ENCODE measurements at regions not wholly inside any gene's neighbourhood (a gene's known extent, or its start where the extent isn't known, plus 50 kb on each side); places are given as distances from the start of the nearest gene placed in this dataset.

DNA sequence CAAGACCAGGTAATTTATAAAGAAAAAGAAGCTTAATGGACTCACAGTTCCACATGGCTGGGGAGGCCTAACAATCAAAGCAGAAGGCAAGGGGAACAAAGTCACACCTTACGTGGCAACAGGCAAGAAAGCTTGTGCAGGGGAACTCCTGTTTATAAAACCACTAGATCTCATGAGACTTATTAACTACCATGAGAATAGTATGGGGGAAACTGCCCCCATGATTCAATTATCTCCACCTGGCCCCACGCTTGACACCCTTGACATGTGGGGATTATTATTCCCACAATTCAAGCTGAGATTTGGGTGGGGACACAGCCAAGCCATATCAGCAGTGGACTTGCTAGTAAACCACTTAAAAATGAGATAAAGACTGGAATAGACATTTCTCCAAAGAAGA, 451.7 kb downstream of the DNAJB9 start:
- no peaks in the 10 kb centered on the region for H3K36me3 Mint-ChIP-seq
- no peak overlapping the region for H3K27ac Mint-ChIP-seq
- no peaks in the 10 kb centered on the region for H3K9me3 Mint-ChIP-seq
- no peaks in the 10 kb centered on the region for H3K27me3 Mint-ChIP-seq
- DNase-seq = no peak
- H3K4me3 Mint-ChIP-seq = no peak overlapping the region
- H3K4me1 Mint-ChIP-seq = no peaks in the 10 kb centered on the region
- CTCF ChIA-PET = no interaction called here

DNA sequence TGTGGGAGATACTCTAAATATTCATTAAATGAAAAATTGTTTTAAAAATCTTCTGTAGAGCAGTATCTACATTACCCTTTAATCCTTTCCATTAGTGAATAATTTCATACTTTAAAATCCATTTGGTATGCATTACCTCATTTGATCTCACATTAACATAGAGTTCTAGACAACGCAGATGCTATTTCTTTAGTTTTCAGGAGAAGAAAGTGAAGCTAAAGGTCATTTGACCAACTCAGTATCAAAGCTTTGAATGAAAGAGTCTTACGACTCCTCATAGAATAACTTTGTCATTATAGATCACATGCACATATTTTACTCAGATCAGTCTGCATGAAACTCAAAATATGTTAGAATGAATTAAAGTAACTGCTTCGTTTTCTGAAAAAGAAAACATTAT, 460.2 kb downstream of the DNAJB9 start:
- DNase-seq = no peak
- no peaks in the 10 kb centered on the region for H3K27me3 Mint-ChIP-seq
- CTCF ChIA-PET = no interaction called here
- H3K36me3 Mint-ChIP-seq = no peaks in the 10 kb centered on the region
- H3K27ac Mint-ChIP-seq = no peak overlapping the region
- H3K4me1 Mint-ChIP-seq = no peaks in the 10 kb centered on the region
- H3K4me3 Mint-ChIP-seq = no peak overlapping the region
- peaks cover 10% of the 10 kb centered on the region for H3K9me3 Mint-ChIP-seq

DNA sequence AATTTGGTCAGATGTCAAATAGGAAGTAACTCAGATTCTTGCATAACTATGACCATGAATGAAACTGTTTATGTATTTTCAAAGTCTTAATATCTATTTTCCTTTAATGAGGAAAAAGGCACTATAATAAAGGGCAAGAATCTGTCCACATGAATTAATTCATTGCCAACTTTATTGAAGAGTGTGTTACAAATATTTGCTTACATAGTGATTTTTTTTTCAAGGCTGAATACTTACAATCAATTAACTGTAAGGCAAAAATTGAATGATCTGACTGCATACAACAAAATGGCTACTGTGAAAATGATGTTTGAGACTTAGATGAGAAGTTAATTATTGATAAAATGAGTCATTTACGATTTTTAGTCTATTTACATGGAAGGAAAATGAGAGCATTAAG, 475.0 kb downstream of the DNAJB9 start:
- DNase-seq = no peak
- CTCF ChIA-PET = interaction anchor here (0.7 kb wide), 1 partner anchor 635 kb away, joined by 4 read pairs; no protein-coding TSS in a partner anchor
- Mint-ChIP-seq H3K4me3 (no peak overlapping the region), H3K4me1 (no peaks in the 10 kb centered on the region), H3K27ac (no peak overlapping the region), H3K36me3 (no peaks in the 10 kb centered on the region), H3K27me3 (no peaks in the 10 kb centered on the region), H3K9me3 (peaks cover 3% of the 10 kb centered on the region)

DNA sequence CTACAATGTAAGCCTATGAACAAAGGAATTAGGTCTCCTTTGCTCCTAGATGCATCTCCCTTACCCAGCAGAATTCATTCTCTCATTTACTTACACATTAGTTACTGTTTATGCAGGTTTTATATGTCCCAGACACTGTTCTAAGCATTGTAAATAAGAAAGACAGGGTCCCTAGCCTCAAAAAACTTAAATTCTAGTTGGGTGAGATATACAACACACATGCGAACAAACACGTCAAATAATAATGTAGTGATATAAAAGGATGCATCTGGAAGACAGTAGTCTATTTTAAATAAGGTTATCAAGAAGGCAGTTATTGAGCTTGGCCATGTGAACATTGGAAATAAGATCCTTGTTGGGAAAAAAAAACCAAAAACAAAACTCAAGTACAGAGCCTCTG, 479.7 kb downstream of the DNAJB9 start:
- no peak overlapping the region for H3K27ac Mint-ChIP-seq

DNA sequence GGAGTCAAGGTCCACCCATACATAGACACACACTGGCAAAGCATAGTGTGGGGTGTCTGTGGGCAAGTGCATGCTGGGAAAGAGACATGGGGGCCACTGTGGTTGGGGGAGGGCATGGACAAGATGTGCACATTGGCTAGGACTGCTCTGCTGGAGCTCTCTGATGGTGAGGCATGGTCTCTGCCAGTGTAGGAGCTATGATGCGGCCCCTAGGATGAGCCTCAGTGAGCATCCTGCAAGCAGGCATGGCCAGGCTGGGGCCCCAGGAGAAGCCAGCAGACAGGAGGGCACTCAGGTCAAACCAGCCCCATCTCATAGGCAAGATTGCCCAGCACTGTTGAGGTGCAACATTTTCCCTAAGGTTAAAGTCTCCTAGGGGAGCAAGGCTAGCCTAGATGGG, 489.4 kb downstream of the DNAJB9 start:
- H3K4me3 Mint-ChIP-seq = no peak overlapping the region
- no peak for DNase-seq
- H3K4me1 Mint-ChIP-seq = no peaks in the 10 kb centered on the region
- CTCF ChIA-PET = no interaction called here
- H3K27me3 Mint-ChIP-seq = no peaks in the 10 kb centered on the region
- H3K36me3 Mint-ChIP-seq = no peaks in the 10 kb centered on the region
- H3K27ac Mint-ChIP-seq = no peak overlapping the region
- peaks cover 1% of the 10 kb centered on the region for H3K9me3 Mint-ChIP-seq

More for the DNA sequence above, 479.7 kb downstream of the DNAJB9 start:
- Mint-ChIP-seq H3K4me1 (no peaks in the 10 kb centered on the region), H3K36me3 (no peaks in the 10 kb centered on the region), H3K27me3 (no peaks in the 10 kb centered on the region), H3K4me3 (no peak overlapping the region), H3K9me3 (no peaks in the 10 kb centered on the region)
- no peak for DNase-seq
- CTCF ChIA-PET = no interaction called here

DNA sequence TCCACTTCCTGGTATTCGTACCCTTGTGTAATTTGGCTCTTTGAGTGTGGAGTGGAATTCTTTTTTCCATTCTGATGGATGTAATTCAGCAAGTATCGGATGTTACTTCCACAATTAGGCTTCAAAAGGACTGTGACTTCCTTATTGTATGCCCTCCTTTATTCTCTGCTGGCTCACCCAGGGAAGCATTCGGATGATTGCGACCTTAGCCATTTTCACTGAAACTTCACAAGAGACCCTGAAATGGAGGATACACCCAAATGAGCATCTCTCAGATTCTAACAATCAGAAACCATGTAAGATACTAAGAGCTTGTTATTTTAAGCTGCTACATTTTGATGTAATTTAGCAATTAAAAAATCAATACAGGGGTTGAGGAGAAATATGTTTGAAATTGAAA, 493.1 kb downstream of the DNAJB9 start:
- CTCF ChIA-PET = no interaction called here
- H3K4me3 Mint-ChIP-seq = no peak overlapping the region
- no peaks in the 10 kb centered on the region for H3K27me3 Mint-ChIP-seq
- H3K36me3 Mint-ChIP-seq = no peaks in the 10 kb centered on the region
- H3K9me3 Mint-ChIP-seq = peaks cover 3% of the 10 kb centered on the region
- DNase-seq = no peak
- no peaks in the 10 kb centered on the region for H3K4me1 Mint-ChIP-seq
- H3K27ac Mint-ChIP-seq = no peak overlapping the region

DNA sequence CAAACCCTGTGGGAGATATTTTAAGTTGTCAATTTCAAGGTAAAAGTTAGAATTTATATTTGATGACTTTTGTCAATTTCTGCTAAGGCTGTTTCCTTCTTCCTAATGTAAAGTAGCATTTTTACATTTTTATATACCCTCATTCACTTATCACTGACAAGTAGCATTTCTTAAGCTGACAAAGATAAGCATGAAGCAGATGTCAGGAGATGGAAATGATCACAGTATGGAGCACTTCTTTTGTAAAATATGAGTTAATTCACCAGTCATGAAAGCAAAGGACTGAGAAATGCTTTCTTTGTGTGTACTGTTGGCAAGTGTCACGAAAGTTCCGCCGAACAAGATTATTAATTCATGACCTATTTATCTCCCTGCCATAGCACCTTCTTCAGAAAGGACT, 503.9 kb downstream of the DNAJB9 start:
- Mint-ChIP-seq H3K9me3 (no peaks in the 10 kb centered on the region), H3K4me1 (no peaks in the 10 kb centered on the region), H3K27ac (no peak overlapping the region), H3K4me3 (no peak overlapping the region), H3K36me3 (no peaks in the 10 kb centered on the region), H3K27me3 (no peaks in the 10 kb centered on the region)
- no peak for DNase-seq
- CTCF ChIA-PET = no interaction called here

DNA sequence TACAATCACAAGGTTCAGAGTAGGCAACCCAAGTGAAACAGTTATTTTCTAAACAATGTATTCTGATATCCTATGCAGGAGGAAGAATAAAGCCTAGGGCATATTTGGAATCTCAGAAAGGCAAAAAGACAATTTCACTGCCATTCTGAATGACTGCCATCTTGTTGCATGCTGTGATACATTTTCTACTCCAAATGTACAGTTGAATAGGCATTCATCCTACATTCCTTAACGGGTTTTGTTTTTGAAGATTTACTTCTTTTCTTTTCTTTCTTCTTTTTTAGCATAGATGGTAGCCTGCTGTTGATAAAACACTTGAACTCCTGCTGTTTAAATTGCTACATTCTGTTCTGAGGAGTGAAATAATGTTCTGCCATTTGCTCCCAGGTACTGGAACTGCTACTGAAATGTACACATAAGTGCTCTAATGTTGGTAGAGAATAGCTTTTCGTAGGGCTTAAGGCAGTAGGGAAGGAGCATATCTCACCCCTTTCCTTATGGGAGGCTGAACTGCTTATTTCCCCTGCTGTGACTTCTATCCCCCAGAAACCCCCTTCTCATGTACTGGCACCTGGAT, 506.8 kb downstream of the DNAJB9 start:
- Mint-ChIP-seq H3K4me3 (no peak overlapping the region), H3K9me3 (no peaks in the 10 kb centered on the region), H3K27me3 (no peaks in the 10 kb centered on the region), H3K4me1 (no peaks in the 10 kb centered on the region), H3K36me3 (no peaks in the 10 kb centered on the region), H3K27ac (no peak overlapping the region)
- no peak for DNase-seq
- CTCF ChIA-PET = no interaction called here

DNA sequence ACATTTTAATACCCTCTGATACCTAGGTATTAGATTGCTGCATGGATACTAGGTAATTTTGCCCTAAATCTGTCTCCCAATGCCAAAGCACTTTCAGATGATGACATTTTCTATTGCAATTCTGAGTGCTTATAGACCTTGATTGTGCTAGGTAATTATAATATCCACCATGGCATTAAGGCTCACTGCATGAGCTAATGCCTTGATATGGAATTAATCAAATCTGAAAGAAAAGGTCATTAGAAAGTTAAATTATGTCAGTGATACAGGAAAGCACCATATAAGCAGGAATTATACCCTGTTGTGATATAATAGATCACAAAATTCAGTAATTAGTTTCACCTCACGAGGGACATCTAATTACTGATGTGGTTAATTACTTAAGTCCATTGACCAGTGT, 521.4 kb downstream of the DNAJB9 start:
- CTCF ChIA-PET = no interaction called here
- Mint-ChIP-seq H3K36me3 (no peaks in the 10 kb centered on the region), H3K27ac (no peak overlapping the region), H3K27me3 (no peaks in the 10 kb centered on the region), H3K4me1 (no peaks in the 10 kb centered on the region), H3K9me3 (peaks cover 10% of the 10 kb centered on the region), H3K4me3 (no peak overlapping the region)
- DNase-seq = no peak

DNA sequence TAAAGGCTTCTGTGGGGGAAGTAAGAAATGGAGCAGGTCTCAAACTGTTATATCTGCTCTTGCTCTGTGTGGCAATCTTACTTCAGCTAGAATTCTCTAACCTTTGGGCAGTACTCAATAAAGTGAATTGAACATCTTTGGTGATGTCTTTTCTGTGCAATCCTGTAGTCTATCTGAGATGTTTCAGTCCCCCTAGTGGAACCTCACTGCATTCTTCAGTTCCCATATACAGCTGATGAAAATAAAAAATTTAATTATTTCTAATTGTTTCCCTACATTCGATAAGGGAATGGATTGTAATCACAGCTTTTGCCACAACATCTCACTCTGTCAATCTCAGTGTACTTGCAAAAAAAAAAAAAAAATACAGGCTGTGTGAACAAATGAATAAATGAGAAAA, 522.6 kb downstream of the DNAJB9 start:
- Mint-ChIP-seq H3K27ac (no peak overlapping the region), H3K27me3 (no peaks in the 10 kb centered on the region), H3K9me3 (peaks cover 7% of the 10 kb centered on the region), H3K36me3 (no peaks in the 10 kb centered on the region), H3K4me1 (no peaks in the 10 kb centered on the region), H3K4me3 (no peak overlapping the region)
- CTCF ChIA-PET = no interaction called here
- DNase-seq = no peak

DNA sequence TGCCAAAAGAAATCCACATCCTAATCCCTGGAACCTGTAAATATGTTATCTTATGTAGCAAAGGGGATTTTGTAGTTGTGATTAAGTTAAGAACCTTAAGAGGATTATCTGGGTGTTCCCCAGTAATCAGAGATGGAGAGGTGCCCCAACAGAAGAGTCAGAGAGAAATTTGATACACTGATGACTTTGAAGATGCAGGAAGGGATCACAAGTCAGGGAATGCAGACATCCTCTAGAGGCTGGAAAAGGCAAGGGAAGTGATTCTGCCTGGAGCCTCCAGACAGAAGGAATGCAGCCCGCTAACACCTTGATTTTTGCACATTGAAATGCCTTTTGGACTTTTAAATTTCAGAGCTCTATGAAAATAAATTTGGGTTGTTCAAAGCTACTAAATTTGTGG, 531.7 kb downstream of the DNAJB9 start:
- no peaks in the 10 kb centered on the region for H3K36me3 Mint-ChIP-seq
- no peaks in the 10 kb centered on the region for H3K9me3 Mint-ChIP-seq
- H3K27ac Mint-ChIP-seq = no peak overlapping the region
- H3K4me3 Mint-ChIP-seq = no peak overlapping the region
- H3K27me3 Mint-ChIP-seq = no peaks in the 10 kb centered on the region
- CTCF ChIA-PET = no interaction called here
- H3K4me1 Mint-ChIP-seq = no peaks in the 10 kb centered on the region
- DNase-seq = no peak

DNA sequence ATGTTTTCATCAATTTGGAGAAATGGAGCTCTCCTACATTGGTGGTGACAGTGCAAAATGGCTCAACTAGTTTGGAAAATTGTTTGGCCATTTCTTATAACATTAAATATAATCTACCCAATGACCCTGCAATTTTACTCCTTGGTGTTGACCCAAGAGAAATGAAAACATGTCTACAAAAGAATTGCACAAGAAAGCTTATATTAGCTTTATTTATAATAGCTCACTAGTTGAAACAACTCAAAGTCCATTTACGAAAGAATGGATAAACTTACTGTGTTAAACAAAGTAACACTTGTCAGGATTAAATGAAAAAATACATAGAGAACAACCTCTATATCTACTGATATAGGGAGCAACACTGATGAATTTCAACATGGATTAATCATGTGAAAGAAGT, 539.9 kb downstream of the DNAJB9 start:
- Mint-ChIP-seq H3K27ac (no peak overlapping the region), H3K4me3 (no peak overlapping the region), H3K9me3 (peaks cover 2% of the 10 kb centered on the region), H3K4me1 (no peaks in the 10 kb centered on the region), H3K27me3 (no peaks in the 10 kb centered on the region), H3K36me3 (no peaks in the 10 kb centered on the region)
- CTCF ChIA-PET = no interaction called here
- DNase-seq = no peak

DNA sequence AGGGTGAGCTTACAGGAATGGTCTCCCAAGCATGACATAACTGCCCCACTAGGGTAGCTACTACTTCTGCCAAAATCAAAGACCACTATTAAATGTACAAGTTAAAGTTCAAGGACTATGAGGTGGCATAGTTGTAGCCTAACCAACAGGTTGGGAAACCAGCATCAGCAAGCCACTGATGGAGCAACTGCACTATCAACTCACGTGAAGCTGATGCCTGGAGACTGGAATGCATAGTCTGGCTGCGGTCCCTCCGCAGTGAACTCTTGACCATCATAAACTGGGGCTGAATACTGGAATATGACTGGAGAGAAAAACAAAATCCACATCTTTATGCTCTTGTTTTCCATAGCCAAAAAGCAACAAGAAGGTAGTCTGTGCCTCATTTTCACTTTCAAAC, 541.4 kb downstream of the DNAJB9 start:
- Mint-ChIP-seq H3K4me1 (no peaks in the 10 kb centered on the region), H3K9me3 (peaks cover 2% of the 10 kb centered on the region), H3K36me3 (no peaks in the 10 kb centered on the region), H3K27ac (no peak overlapping the region), H3K4me3 (no peak overlapping the region), H3K27me3 (no peaks in the 10 kb centered on the region)
- CTCF ChIA-PET = no interaction called here
- no peak for DNase-seq

DNA sequence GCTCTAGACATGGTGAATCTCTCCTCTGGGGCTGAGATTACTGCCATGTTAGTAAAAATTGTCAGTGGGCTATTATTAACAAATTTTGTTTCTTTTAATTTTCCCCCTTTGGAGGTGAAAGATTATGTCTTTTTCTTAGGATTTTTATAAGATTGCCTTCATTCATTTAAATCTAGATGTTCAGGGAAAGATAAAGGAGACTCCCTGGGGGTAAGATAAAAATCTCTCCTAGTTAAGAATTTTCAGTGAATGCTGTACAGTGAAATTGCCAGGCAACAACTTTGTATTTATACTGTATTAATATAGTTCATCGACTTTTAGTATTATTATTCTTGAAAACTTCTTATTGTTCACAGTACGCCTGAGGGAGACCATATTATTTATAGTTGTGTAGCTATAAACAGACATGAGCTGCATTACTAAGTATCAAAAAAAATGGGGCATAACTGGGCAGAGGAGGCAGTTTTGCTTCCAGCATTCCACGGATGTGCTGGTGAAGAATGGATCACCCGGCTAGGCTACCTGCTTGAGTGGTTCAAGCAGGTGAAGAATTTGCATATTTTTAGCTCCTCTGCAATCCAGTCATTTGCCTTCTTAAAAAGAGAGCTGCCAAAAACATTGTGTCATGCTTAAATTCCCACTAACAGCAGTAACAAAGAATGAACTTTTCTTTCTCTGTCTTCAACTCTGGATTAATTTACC, 552.1 kb downstream of the DNAJB9 start:
- H3K27me3 Mint-ChIP-seq = no peaks in the 10 kb centered on the region
- no peaks in the 10 kb centered on the region for H3K9me3 Mint-ChIP-seq
- CTCF ChIA-PET = no interaction called here
- H3K4me1 Mint-ChIP-seq = no peaks in the 10 kb centered on the region
- no peak for DNase-seq
- no peak overlapping the region for H3K4me3 Mint-ChIP-seq
- H3K27ac Mint-ChIP-seq = no peak overlapping the region
- H3K36me3 Mint-ChIP-seq = no peaks in the 10 kb centered on the region

DNA sequence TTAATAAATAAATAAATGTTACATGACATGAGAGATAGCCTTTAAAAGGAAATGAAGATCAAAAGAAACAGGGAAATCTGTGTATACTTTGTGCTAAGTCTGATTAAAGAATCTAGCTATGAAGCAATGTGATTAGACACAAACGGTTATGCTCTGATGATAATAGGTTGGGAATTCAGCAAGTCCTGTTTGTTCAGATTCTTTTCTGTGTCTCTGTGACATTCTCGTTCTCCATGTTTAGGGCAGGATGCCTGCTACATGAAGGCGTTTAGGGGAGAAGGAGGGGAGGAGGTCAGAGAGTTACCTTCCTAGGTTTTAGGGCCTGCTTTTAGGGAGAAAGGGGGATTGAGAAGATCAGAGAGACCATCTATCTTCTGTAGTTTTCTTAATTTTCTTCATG, 555.3 kb downstream of the DNAJB9 start:
- Mint-ChIP-seq H3K27ac (no peak overlapping the region), H3K9me3 (peaks cover 6% of the 10 kb centered on the region), H3K4me1 (no peaks in the 10 kb centered on the region), H3K4me3 (no peak overlapping the region), H3K36me3 (no peaks in the 10 kb centered on the region), H3K27me3 (no peaks in the 10 kb centered on the region)
- no peak for DNase-seq
- CTCF ChIA-PET = no interaction called here

All from activated naive CD4-positive, alpha-beta T cell treated with anti-CD3 and anti-CD28 coated beads, Interleukin-2, amount 10 ng/mL, durations not matched to agents 7 days and 5 days (primary cell).